ENCODE measurements at regions not wholly inside any gene's neighbourhood (a gene's known extent, or its start where the extent isn't known, plus 50 kb on each side); places are given as distances from the start of the nearest gene placed in this dataset.

DNA sequence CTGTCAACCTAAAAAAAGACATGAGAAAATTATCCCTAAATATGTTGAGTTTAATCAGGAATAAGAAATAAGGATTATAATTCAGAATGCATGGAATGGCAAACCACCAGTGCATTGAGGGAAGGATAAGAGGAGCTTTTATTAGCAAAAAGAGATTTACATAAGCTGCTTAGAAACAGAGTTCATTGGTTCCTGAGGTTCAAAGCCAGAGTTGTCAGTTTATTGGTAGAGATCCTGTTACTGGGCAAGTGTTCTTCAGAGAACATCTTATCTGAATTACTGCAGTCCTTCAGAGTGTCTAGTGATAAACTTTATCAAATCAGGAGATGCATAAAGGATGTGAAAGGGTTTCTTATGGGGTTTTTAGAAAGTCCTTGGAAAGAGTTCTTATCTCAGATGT is 76.0 kb upstream of the MEX3C start:
- TF ChIP-seq POLR2A (IDR thresholded peaks at IDR 0.05; ENCODE audit: low read length) (no peak), GATA1 (IDR thresholded peaks at IDR 0.05; ENCODE audit: low read depth, low read length) (no peak)
